Ramos (cell line): ENCODE measurements at regions not wholly inside any gene's neighbourhood (a gene's known extent, or its start where the extent isn't known, plus 50 kb on each side); places are given as distances from the start of the nearest gene placed in this dataset.
"Not testable (repeated sequence)": the region's sequence is repeated elsewhere in the genome, so short reads cannot be mapped to it uniquely, and the experiment has no call there.

ENCODE experiments used
- in situ Hi-C: fragments of 300-500 bp; cut with MboI; formaldehyde crosslinking; loops from one replicate; pipeline ENCODE4 v1.14.3; 2022; ENCODE audit warnings: low sequenced_read_pairs; ENCODE audit not compliant: unreplicated experiment

DNA sequence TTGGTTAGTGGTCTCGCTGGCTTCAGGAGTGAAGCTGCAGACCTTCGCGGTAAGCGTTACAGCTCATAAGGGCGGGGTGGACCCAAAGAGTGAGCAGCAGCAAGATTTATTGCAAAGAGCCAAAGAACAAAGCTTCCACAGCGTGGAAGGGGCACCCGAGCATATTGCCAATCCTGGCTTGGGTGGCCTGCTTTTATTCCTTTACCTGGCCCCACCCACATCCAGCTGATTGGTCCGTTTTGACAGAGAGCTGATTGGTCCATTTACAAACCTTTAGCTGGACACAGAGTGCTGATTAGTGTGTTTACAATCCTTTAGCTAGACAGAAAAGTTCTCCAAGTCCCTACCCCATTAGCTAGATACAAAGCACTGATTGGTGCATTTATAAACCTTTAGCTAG lies 69.0 kb upstream of the TOPAZ1 start:
- in situ Hi-C loops: not testable (repeated sequence)

- in situ Hi-C loops: no loop called here
Measured at GRCh38 chr3:44173263-44173662, 68.4 kb upstream of the TOPAZ1 start.

- in situ Hi-C loops: loop anchor here (25.0 kb wide), 1 partner anchor 638 kb away; no protein-coding TSS in a partner anchor
Measured at GRCh38 chr3:44175070-44175469, 66.6 kb upstream of the TOPAZ1 start.

DNA sequence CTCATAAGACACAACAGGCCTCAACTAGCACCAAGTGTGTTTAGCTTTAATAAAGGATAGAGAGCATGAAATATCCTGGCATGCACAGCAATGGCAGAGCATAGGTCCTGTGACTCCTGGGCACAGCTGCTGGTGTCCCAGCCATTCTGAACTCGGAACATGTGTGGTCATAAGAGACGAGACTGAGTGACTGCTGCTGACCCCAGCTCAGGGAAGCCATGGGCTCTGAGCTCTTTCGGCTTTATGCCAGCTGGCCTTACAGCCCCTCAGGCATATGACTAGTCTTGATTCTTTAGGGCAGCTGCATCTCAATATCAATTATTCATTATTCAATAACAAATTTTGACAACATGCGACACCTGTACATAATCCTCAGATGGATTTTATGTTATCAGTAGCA lies 62.4 kb upstream of the TOPAZ1 start:
- in situ Hi-C loops: loop anchor here (25.0 kb wide), 1 partner anchor 642 kb away; no protein-coding TSS in a partner anchor

DNA sequence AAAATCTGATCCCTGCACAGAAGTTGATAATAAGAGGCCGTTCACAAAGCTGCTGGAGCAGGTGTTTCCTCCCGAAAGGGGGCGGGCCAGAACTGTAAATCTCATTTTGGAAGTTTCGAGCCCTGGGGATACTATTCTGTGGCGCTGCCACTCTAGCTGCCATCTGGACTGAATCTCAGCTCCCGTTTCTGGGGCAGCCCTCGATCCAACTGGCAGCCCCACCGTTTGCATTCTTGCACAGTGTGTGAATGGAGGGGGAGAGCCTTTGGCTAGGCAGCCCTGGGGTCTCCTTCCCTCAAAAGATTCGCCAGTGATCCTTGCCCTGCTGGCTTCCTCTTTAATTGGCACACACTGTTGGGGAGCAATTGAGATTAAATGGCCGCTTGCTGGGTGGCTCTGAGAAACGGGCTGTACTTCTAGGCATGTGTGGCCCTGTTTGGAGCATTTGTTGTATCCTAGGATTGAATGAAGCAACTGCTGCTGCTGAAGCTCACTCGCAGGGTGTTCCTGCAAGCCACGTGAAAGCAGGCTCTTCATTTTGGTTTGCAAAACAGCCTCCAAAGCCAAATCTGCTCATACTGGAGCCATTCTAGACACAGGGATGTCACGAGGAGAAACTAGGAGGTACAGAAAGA lies 57.2 kb upstream of the TOPAZ1 start:
- in situ Hi-C loops: loop anchor here (25.0 kb wide), 1 partner anchor 647 kb away; no protein-coding TSS in a partner anchor

DNA sequence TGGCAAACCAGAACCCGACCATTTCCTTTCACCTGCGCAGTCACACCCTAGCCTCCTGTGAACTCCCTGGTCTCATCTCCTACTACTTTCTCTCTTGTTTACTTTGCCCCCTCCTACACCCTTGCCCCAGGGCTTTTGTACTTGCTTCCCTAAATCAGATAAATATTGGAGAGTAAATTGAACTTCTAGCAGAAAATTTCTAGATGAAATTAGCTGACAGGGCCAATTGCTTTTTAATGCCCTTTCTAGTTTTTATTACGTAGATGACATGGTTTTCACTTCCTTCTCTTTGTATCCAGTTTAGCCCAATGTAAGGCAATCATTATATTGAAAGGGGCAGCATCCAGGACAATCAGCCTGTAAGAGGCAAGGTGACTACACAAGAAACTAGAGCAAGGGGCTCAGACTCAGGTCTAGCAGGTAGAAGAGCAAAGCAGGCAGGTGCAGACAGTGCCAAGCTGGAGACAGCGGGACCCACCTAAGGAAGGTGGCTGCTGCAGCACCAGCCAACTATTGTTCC lies 56.2 kb upstream of the TOPAZ1 start:
- in situ Hi-C loops: loop anchor here (25.0 kb wide), 1 partner anchor 648 kb away; no protein-coding TSS in a partner anchor

DNA sequence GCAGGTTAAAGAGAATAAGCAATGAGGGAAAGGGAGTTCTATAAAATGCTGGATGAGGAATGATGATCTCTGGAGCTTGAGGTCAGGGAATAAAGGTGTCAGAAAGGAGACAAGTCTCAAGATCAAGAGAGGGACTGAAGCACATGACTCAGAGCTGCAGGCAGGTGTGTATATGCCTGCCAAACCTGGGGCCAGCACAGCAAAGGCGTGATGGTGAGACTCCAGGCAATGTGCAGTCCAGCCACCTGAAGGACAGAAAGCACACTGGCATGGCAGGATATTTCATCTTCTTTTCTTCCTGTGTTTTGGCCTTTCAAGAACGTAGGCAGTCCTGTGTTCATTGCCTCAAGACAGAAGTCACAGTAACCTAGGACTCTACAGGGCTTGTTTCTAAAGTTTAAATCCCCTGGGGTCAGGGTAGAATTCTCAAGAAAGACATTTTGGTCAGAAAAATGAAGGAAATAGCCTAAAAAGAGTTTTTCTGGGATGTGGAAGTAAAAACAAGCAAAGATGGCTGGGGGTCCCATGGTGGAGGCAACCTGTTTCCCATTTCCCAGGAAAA lies 55.5 kb upstream of the TOPAZ1 start:
- in situ Hi-C loops: loop anchor here (25.0 kb wide), 1 partner anchor 649 kb away; no protein-coding TSS in a partner anchor

DNA sequence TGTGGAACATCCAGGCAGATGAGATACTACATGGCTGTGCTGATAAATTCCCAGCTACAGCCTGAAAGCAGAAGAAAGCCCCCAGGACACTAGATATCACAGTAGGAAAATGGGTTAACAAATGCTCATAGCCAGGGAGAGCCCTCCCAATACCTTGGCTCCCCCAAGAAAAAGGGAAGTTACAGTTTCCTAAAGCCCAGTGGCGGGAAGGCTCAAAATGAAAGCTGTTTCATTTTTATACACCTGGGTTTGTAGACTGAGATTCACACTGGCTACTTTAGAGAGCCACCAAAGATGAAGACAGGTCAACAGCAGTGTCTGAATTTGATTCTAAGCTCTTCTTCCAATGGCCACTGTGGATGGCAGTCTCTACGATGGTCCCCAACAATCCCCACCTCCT lies 55.0 kb upstream of the TOPAZ1 start:
- in situ Hi-C loops: loop anchor here (25.0 kb wide), 1 partner anchor 649 kb away; no protein-coding TSS in a partner anchor
